ENCODE measurements at regions not wholly inside any gene's neighbourhood (a gene's known extent, or its start where the extent isn't known, plus 50 kb on each side); places are given as distances from the start of the nearest gene placed in this dataset.

- no peak for DNase-seq (ENCODE audit: low spot score)
- Mint-ChIP-seq H3K4me1 (ENCODE audit: low read depth) (peaks cover 2% of the 10 kb centered on the region), H3K9me3 (peaks cover 9% of the 10 kb centered on the region), H3K27ac (no peak overlapping the region), H3K36me3 (ENCODE audit: low read depth) (peaks cover 2% of the 10 kb centered on the region), H3K4me3 (no peak overlapping the region), H3K27me3 (ENCODE audit: low read depth) (no peaks in the 10 kb centered on the region)
Observed at GRCh38 chr6:14533446-14533845, 415.9 kb downstream of the CD83 start.

GRCh38 chr6:14537030-14537429 lies 419.5 kb downstream of the CD83 start:
- H3K4me1 Mint-ChIP-seq (ENCODE audit: low read depth): peaks cover 13% of the 10 kb centered on the region
- H3K4me3 Mint-ChIP-seq: no peak overlapping the region
- peaks cover 2% of the 10 kb centered on the region for H3K36me3 Mint-ChIP-seq (ENCODE audit: low read depth)
- DNase-seq (ENCODE audit: low spot score): no peak
- H3K27ac Mint-ChIP-seq: no peak overlapping the region
- H3K9me3 Mint-ChIP-seq: peaks cover 9% of the 10 kb centered on the region
- H3K27me3 Mint-ChIP-seq (ENCODE audit: low read depth): no peaks in the 10 kb centered on the region

DNA sequence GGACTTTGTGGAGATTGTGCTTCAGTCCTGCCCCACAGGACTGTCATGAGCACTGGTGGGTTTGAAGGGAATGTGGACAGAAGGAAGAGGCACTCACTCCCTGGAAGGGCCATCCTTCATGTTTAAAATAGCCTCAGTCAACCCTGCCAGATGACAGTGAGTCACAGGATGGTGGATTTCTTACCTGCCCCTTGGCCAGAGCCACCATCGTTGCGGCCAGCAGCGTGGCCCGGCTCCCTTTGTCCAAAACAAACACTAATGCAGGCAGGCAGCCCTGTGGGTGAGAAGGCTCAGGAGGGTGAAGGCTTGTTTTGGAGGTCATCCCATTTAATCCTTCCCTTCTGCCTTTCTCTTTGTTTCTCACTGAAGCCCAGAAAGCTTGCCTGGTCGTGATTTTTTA lies 422.7 kb downstream of the CD83 start:
- H3K27me3 Mint-ChIP-seq (ENCODE audit: low read depth): no peaks in the 10 kb centered on the region
- no peak overlapping the region for H3K4me3 Mint-ChIP-seq
- H3K27ac Mint-ChIP-seq: no peak overlapping the region
- peaks cover 2% of the 10 kb centered on the region for H3K36me3 Mint-ChIP-seq (ENCODE audit: low read depth)
- peaks cover 28% of the 10 kb centered on the region for H3K4me1 Mint-ChIP-seq (ENCODE audit: low read depth)
- H3K9me3 Mint-ChIP-seq: peaks cover 9% of the 10 kb centered on the region
- no peak for DNase-seq (ENCODE audit: low spot score)

DNA sequence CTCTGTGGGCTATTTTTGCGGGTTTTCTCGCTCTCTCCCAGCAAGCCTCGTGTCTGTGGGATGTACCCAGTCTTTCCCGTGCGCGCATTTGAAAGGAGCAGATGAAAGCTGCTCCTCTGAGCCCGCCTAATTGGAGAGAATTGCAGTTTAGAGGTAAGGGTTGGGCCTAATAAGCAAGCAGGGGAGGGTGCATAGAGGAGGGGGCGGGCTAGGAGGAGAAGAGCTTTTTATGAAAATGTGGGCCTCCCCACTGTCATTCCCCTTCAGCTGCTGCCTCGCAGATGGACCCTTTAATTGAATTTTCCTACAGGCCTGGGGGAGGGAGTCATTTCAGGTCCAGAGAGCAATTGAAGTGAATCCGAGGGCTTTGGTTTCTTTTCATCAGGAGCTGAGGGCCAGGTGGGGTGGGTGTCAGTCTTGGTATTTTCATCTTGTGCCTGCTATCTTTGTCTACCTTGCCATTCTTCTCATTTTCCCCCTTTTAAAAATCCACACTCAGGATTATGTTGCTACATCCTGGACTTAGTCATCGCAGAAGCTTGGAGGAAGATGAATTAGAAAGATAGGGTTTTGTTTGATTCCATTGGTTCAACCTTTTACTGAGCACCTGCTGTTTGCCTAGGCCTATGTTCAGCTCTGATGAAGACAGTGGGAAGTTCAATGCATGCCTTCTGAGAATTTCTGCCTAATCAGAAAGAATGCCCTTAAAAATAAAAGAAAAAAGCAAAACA lies 423.4 kb downstream of the CD83 start:
- H3K27me3 Mint-ChIP-seq (ENCODE audit: low read depth): no peaks in the 10 kb centered on the region
- no peaks in the 10 kb centered on the region for H3K36me3 Mint-ChIP-seq (ENCODE audit: low read depth)
- H3K27ac Mint-ChIP-seq: no peak overlapping the region
- H3K4me1 Mint-ChIP-seq (ENCODE audit: low read depth): peaks cover 28% of the 10 kb centered on the region
- no peak for DNase-seq (ENCODE audit: low spot score)
- peaks cover 5% of the 10 kb centered on the region for H3K9me3 Mint-ChIP-seq
- H3K4me3 Mint-ChIP-seq: no peak overlapping the region

DNA sequence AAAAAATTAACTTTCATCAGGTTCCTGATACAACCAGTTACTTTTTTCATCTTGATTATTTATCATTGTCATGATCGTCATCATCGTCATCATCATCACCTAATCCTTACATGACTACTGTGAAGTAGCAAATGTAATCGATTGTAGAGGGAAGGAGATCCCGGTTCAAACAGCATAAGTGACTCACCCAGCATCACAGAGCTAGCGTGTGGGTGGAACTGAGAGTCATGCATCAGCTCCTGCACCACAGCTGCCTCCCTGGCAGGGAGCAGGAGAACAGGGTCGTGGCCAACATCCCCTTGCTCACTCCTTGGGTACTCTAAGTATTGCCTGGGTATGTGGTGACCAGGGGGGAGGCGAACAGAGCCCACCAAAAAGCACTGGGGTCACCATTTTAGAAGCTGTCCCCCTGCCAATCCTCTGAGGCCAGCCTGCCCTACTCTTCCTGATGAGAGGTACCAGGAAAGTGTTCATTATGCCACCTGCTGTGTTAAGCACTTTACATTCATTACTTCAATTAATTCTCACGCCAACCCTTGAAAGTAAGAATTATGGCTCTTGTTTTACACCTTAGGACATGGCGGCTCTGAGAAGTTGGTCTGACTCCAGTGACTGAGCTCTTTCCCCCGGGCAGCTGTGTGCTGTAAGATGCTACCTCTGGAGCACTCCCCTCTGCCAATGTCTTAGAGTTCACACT lies 425.2 kb downstream of the CD83 start:
- peak overlapping the region; percentile 16 for H3K4me3 Mint-ChIP-seq
- H3K27me3 Mint-ChIP-seq (ENCODE audit: low read depth): no peaks in the 10 kb centered on the region
- peak; percentile 86 for DNase-seq (ENCODE audit: low spot score)
- H3K9me3 Mint-ChIP-seq: no peaks in the 10 kb centered on the region
- H3K4me1 Mint-ChIP-seq (ENCODE audit: low read depth): peaks cover 28% of the 10 kb centered on the region
- no peak overlapping the region for H3K27ac Mint-ChIP-seq
- no peaks in the 10 kb centered on the region for H3K36me3 Mint-ChIP-seq (ENCODE audit: low read depth)

DNA sequence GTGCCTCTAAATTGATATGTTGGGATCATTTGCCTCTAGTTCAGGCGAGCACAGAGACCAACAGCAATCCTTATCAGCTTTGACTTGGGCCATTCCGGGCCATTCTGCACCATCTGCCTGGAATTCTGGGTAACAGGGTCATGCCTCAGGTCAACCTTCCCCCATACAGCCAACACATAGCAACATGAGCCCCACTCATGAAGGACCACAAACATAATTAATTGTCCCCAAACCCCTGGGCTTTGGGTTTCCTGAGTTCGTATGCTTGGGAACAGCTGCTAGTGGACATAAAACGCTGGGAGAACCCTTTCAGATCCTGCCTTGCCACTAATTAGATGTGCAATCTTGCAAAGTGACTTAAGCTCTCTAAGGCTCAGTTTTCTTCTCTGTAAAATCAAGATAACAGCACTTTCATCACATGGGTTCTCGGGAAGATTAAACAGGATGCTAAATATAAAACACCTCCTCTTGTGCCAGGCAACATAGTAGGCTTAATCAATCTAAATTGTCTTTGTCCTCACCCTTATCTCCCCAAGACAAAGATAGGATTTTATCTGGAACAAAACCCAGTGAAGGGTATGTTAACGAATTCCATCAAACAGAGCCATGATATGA lies 426.5 kb downstream of the CD83 start:
- Mint-ChIP-seq H3K27me3 (ENCODE audit: low read depth) (no peaks in the 10 kb centered on the region), H3K4me1 (ENCODE audit: low read depth) (peaks cover 28% of the 10 kb centered on the region), H3K36me3 (ENCODE audit: low read depth) (no peaks in the 10 kb centered on the region), H3K27ac (no peak overlapping the region), H3K9me3 (no peaks in the 10 kb centered on the region), H3K4me3 (no peak overlapping the region)
- DNase-seq (ENCODE audit: low spot score): no peak

DNA sequence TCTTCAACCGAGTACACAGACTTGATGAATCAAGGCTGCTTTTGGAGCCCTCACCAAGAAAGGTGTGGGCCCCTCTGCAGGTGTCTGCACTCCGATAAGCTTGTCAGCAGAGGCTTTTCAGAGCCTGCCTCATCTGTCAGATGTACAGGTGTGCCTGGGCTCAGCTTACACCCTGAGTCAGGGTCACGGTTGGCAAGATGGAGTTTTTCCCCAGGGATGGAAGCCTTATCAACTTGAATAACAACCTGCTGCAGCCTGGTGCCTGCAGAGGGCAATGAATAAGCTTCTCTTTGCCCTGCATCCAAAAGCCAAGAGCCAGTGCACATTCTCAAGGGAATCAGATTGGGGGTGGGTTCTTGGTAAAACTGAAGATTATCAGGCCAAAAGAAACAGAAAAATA lies 427.1 kb downstream of the CD83 start:
- Mint-ChIP-seq H3K36me3 (ENCODE audit: low read depth) (no peaks in the 10 kb centered on the region), H3K27me3 (ENCODE audit: low read depth) (no peaks in the 10 kb centered on the region), H3K4me1 (ENCODE audit: low read depth) (peaks cover 28% of the 10 kb centered on the region), H3K4me3 (no peak overlapping the region), H3K27ac (no peak overlapping the region), H3K9me3 (no peaks in the 10 kb centered on the region)
- no peak for DNase-seq (ENCODE audit: low spot score)

GRCh38 chr6:14545496-14545895 lies 427.9 kb downstream of the CD83 start:
- peaks cover 28% of the 10 kb centered on the region for H3K4me1 Mint-ChIP-seq (ENCODE audit: low read depth)
- H3K9me3 Mint-ChIP-seq: no peaks in the 10 kb centered on the region
- no peak overlapping the region for H3K4me3 Mint-ChIP-seq
- no peaks in the 10 kb centered on the region for H3K27me3 Mint-ChIP-seq (ENCODE audit: low read depth)
- H3K36me3 Mint-ChIP-seq (ENCODE audit: low read depth): no peaks in the 10 kb centered on the region
- no peak overlapping the region for H3K27ac Mint-ChIP-seq
- no peak for DNase-seq (ENCODE audit: low spot score)

GRCh38 chr6:14546036-14546435 lies 428.5 kb downstream of the CD83 start:
- no peaks in the 10 kb centered on the region for H3K36me3 Mint-ChIP-seq (ENCODE audit: low read depth)
- no peak for DNase-seq (ENCODE audit: low spot score)
- no peaks in the 10 kb centered on the region for H3K27me3 Mint-ChIP-seq (ENCODE audit: low read depth)
- no peak overlapping the region for H3K4me3 Mint-ChIP-seq
- no peak overlapping the region for H3K27ac Mint-ChIP-seq
- H3K4me1 Mint-ChIP-seq (ENCODE audit: low read depth): peaks cover 26% of the 10 kb centered on the region
- no peaks in the 10 kb centered on the region for H3K9me3 Mint-ChIP-seq

DNA sequence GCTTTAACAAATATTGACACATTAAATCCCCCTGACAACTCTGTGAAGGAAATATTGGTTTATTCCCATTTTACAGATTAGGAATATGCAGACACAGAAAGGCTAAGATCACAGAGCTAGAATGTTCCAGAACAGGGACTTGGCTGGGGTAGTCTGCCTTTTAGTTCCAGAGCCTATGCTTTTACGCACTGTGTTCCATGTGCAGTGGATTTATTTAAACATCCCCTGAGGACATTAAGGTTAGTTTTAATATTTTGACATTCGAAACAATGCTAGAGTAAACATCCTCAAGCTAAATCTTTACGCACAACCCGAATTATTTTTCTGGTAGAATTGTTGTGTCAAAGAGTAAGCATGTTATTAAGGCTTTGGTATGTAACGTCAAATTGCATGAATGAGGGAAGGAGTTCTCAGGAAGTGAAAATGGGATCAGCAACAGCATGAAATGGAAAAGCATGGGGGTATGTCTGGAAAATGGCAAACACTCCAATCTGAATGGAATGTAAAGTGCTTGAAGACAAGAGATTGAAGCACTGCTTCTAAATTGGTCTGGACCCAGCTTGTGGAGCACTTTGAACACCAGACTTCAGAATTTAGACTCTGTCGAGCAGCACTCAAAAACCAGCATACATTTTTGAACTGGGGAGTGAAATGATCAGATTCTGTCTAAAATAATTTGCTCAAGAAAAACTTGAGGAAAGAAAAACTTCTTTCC lies 429.9 kb downstream of the CD83 start:
- Mint-ChIP-seq H3K27me3 (ENCODE audit: low read depth) (no peaks in the 10 kb centered on the region), H3K36me3 (ENCODE audit: low read depth) (no peaks in the 10 kb centered on the region), H3K4me3 (no peak overlapping the region), H3K27ac (no peak overlapping the region), H3K4me1 (ENCODE audit: low read depth) (peaks cover 13% of the 10 kb centered on the region), H3K9me3 (no peaks in the 10 kb centered on the region)
- DNase-seq (ENCODE audit: low spot score): no peak

DNA sequence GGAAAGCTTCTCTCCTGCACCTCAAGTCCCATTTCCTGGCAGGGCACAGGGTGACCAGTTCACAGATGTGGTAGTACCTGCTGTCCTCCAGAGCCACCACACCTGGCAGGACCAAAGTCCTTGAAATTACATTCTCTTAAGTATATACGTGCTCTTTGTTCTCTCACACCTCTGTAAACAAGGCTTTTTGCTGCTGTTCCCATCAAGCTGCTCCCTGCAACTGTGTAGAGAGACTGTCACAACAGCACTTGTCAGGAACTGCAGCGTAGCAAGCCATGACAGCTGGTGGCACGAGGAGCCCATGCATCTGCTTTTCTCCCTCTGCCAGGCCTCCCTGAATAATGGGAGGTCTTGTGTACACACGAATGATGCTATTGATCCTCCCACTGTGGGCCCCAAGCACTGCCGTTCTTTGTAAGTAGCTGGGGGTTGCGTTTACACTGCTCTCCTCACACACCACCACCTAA lies 431.8 kb downstream of the CD83 start:
- Mint-ChIP-seq H3K9me3 (no peaks in the 10 kb centered on the region), H3K4me1 (ENCODE audit: low read depth) (no peaks in the 10 kb centered on the region), H3K4me3 (no peak overlapping the region), H3K36me3 (ENCODE audit: low read depth) (no peaks in the 10 kb centered on the region), H3K27me3 (ENCODE audit: low read depth) (no peaks in the 10 kb centered on the region), H3K27ac (no peak overlapping the region)
- no peak for DNase-seq (ENCODE audit: low spot score)

DNA sequence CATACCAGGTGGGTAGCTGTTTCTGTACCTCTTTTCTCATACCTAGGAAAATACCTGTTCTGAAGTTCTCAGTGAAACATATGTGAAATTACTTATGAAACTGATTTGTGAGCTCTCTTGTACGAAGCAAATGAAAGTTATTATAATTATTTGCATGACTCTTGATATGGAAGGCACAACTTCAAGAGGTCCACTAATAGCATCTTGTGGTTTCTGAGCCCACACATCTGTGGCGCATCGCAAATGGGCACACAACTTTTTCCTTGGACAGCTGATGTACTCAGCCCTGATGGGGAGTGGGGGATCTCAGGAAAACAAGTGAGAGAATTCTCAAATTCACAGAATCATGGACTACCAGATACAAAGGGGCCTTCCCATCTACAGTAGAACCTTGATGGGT lies 432.3 kb downstream of the CD83 start:
- Mint-ChIP-seq H3K36me3 (ENCODE audit: low read depth) (no peaks in the 10 kb centered on the region), H3K27ac (no peak overlapping the region), H3K9me3 (no peaks in the 10 kb centered on the region), H3K4me1 (ENCODE audit: low read depth) (no peaks in the 10 kb centered on the region), H3K27me3 (ENCODE audit: low read depth) (no peaks in the 10 kb centered on the region), H3K4me3 (no peak overlapping the region)
- DNase-seq (ENCODE audit: low spot score): no peak

DNA sequence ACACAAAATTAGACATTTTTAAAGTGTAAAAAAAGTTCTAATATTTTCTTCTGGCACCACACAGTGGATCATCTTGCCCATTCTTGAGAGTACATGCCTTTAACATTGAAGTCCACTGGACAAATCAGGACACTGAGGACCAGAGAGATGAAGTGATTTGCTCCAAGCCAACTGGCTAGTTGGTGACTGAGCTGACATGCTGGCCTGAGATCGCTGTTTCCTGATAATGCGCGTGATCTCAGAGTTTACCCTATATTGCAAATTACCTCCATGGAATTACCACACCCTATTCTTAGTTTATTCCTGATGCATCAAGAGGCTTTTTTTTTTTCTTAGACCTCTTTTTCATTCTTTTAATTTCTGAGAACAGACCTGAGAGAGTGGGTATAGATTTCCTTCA lies 432.8 kb downstream of the CD83 start:
- no peaks in the 10 kb centered on the region for H3K9me3 Mint-ChIP-seq
- H3K27ac Mint-ChIP-seq: no peak overlapping the region
- no peak for DNase-seq (ENCODE audit: low spot score)
- H3K27me3 Mint-ChIP-seq (ENCODE audit: low read depth): no peaks in the 10 kb centered on the region
- no peaks in the 10 kb centered on the region for H3K36me3 Mint-ChIP-seq (ENCODE audit: low read depth)
- H3K4me3 Mint-ChIP-seq: no peak overlapping the region
- H3K4me1 Mint-ChIP-seq (ENCODE audit: low read depth): no peaks in the 10 kb centered on the region

DNA sequence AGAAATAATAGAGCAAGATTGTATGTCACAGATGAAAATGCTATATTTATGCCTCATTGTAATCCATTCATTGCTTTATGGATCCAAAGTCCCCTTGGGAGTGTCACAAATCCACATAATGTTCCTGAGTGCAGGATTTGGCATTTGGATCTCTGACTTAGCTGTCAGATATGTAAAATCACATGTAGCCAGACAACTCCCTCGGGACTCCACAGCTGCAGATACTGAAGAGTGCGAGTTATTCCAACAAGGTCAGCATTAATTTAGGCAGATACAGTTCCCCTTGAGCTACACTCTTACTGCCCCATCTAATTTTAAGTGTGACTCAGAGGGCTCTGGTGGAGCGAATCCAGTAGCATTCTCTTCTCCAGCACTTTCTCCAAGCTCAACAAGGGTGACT lies 433.2 kb downstream of the CD83 start:
- Mint-ChIP-seq H3K27ac (no peak overlapping the region), H3K27me3 (ENCODE audit: low read depth) (no peaks in the 10 kb centered on the region), H3K36me3 (ENCODE audit: low read depth) (no peaks in the 10 kb centered on the region)

More for the DNA sequence above, 433.2 kb downstream of the CD83 start:
- H3K4me1 Mint-ChIP-seq (ENCODE audit: low read depth): no peaks in the 10 kb centered on the region
- no peak for DNase-seq (ENCODE audit: low spot score)
- no peaks in the 10 kb centered on the region for H3K9me3 Mint-ChIP-seq
- H3K4me3 Mint-ChIP-seq: no peak overlapping the region

Data from T-helper 2 cell treated with Interferon-gamma antibody and Interleukin-4, amounts not matched to agents 5 μg/mL and 100 μg/mL, for 36 hours (primary cell).